GM23338 (cell line): ENCODE measurements at regions not wholly inside any gene's neighbourhood (a gene's known extent, or its start where the extent isn't known, plus 50 kb on each side); places are given as distances from the start of the nearest gene placed in this dataset.

Experiments used
- ATAC-seq: fragments of 200-7000 bp; cut with Tn5 transposase; 3 replicates; pipeline ENCODE4 v1.9.1; 2020
- DNase-seq: peaks from one replicate; pipeline ENCODE4 v3.0.0-alpha.2; 2015; ENCODE audit warnings: low spot score
- H2AFZ ChIP-seq: fragments of 200-600 bp; sonication (generic); 2 replicates; pipeline ENCODE4 v1.8.0; 2016; ENCODE audit warnings: antibody characterized with exemption, mild to moderate bottlenecking, moderate library complexity
- H3F3A ChIP-seq: fragments of 200-600 bp; sonication (generic); replicated peaks from 2 replicates; pipeline ENCODE4 v1.8.0; 2017; ENCODE audit warnings: antibody characterized with exemption, mixed run types, low read depth
- H3K27ac ChIP-seq: fragments of 200-600 bp; sonication (generic); 2 replicates; pipeline ENCODE4 v1.6.1; 2016; ENCODE audit warnings: low read depth
- H3K27me3 ChIP-seq: fragments of 200-600 bp; sonication (generic); 2 replicates; pipeline ENCODE4 v1.8.0; 2016; ENCODE audit warnings: mild to moderate bottlenecking, mixed run types, moderate library complexity; ENCODE audit not compliant: insufficient read depth
- H3K36me3 ChIP-seq: fragments of 200-600 bp; sonication (generic); 2 replicates; pipeline ENCODE4 v1.8.0; 2016; ENCODE audit warnings: mild to moderate bottlenecking; ENCODE audit not compliant: insufficient read depth
- H3K4me1 ChIP-seq: fragments of 200-600 bp; sonication (generic); 2 replicates; pipeline ENCODE4 v1.8.0; 2016; ENCODE audit warnings: mild to moderate bottlenecking, moderate library complexity; ENCODE audit not compliant: insufficient read depth
- H3K4me2 ChIP-seq: fragments of 200-600 bp; sonication (generic); 2 replicates; pipeline ENCODE4 v1.7.1; 2017; ENCODE audit warnings: mixed run types
- H3K4me3 ChIP-seq: fragments of 200-600 bp; sonication (generic); 2 replicates; pipeline ENCODE4 v1.6.1; 2016; ENCODE audit warnings: mixed run types
- H3K79me2 ChIP-seq: fragments of 200-600 bp; sonication (generic); replicated peaks from 2 replicates; pipeline ENCODE4 v1.8.0; 2017; ENCODE audit warnings: mild to moderate bottlenecking; ENCODE audit not compliant: insufficient read depth
- H3K9me2 ChIP-seq: fragments of 200-600 bp; sonication (generic); 2 replicates; pipeline ENCODE4 v1.8.0; 2017; ENCODE audit not compliant: insufficient read depth
- H4K20me1 ChIP-seq: fragments of 200-600 bp; sonication (generic); replicated peaks from 2 replicates; pipeline ENCODE4 v1.8.0; 2017; ENCODE audit warnings: mild to moderate bottlenecking; ENCODE audit not compliant: insufficient read depth
- H3K27ac Mint-ChIP-seq: 2 replicates; pipeline ENCODE4 v1.8.0; 2020; ENCODE audit warnings: inconsistent platforms, mild to moderate bottlenecking, moderate library complexity, mixed read lengths
- H3K27me3 Mint-ChIP-seq: 3 replicates; pipeline ENCODE4 v1.8.0; 2022; ENCODE audit warnings: low read depth, mild to moderate bottlenecking, moderate library complexity, mixed read lengths, inconsistent platforms; ENCODE audit not compliant: insufficient read depth, poor library complexity
- H3K36me3 Mint-ChIP-seq: 3 replicates; pipeline ENCODE4 v1.8.0; 2021; ENCODE audit warnings: low read depth, mild to moderate bottlenecking, inconsistent platforms, moderate library complexity, mixed read lengths
- H3K4me1 Mint-ChIP-seq: 3 replicates; pipeline ENCODE4 v1.8.0; 2020; ENCODE audit warnings: mild to moderate bottlenecking, inconsistent platforms, mixed read lengths
- H3K4me3 Mint-ChIP-seq: 3 replicates; pipeline ENCODE4 v1.8.0; 2021; ENCODE audit warnings: moderate library complexity, mild to moderate bottlenecking, inconsistent platforms, mixed read lengths
- H3K9me3 Mint-ChIP-seq: 3 replicates; pipeline ENCODE4 v1.8.0; 2020; ENCODE audit warnings: moderate library complexity, mild to moderate bottlenecking, inconsistent platforms, mixed read lengths
- CTCF ChIP-seq, 2 experiments: fragments of 200-600 bp in 1 of 2; sonication (generic) in 1 of 2; conservative IDR thresholded peaks; 2 replicates each; pipeline versions ENCODE4 v1.5.1 to v1.6.1; 2016 to 2017; ENCODE audit warnings: antibody characterized with exemption in 2 of 2, low read depth in 2 of 2, mild to moderate bottlenecking in 2 of 2, moderate library complexity in 1 of 2
- EZH2 ChIP-seq: fragments of 200-600 bp; sonication (generic); IDR thresholded peaks from one replicate; pipeline ENCODE4 v1.8.0; 2017; ENCODE audit warnings: antibody characterized with exemption, mild to moderate bottlenecking, low read depth; ENCODE audit not compliant: unreplicated experiment
- REST ChIP-seq: IDR thresholded peaks from one replicate; pipeline ENCODE4 v1.6.1; 2018; ENCODE audit warnings: antibody characterized with exemption; ENCODE audit not compliant: unreplicated experiment
- ZNF462 ChIP-seq: fragments of 250-450 bp; sonication (Bioruptor Pico); IDR thresholded peaks from 2 replicates; pipeline ENCODE4 v1.5.0; 2020; ENCODE audit warnings: mild to moderate bottlenecking, moderate library complexity

DNA sequence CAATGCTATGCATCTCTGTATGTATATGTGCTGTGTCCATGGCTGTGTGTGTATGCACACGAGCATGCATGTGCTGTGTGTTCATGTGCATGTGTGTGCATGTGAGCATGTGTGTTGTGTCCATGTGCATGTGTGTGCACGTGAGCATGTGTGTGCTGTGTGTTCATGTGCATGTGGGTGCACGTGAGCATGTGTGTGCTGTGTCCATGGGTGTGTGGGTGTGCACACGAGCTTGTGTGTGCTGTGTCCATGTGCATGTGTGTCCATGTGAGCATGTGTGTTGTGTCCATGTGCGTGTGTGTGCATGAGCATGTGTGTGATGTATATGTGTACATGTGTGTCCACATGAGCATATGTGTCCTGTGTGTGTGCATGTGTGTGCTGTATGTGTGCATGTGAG is 414.4 kb upstream of the SALL3 start (continued):
- TF ChIP-seq ZNF462 = no peak

DNA sequence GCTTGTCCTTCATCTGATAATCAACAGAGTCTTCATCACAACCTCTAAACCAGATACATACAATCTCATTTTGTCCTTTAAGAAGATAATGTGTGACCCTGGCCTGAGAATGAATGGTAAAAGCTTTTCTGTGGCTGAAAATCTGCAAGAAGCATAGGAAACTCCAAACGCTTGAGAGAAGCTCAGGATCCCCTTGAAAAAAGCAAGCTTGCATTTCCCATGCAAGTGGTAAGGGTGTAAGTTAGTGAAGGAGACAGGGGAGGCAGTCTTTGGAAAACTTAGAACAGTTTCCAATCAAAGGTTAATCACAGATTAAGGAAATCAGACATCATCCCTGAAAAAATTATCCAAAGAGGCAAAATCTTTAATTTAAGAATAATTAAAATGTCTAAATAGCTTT is 413.6 kb upstream of the SALL3 start:
- Mint-ChIP-seq H3K27me3 (peaks cover 7% of the 10 kb centered on the region), H3K4me3 (no peak overlapping the region), H3K9me3 (peaks cover 93% of the 10 kb centered on the region), H3K4me1 (no peaks in the 10 kb centered on the region), H3K36me3 (peaks cover 30% of the 10 kb centered on the region), H3K27ac (no peak overlapping the region)
- Histone ChIP-seq H3K79me2 (no peaks in the 10 kb centered on the region), H3K27me3 (no peaks in the 10 kb centered on the region), H3K4me1 (no peaks in the 10 kb centered on the region), H3K4me3 (no peak overlapping the region), H3K9me2 (no peaks in the 10 kb centered on the region), H3F3A (no peaks in the 10 kb centered on the region), H3K27ac (no peak overlapping the region), H3K36me3 (peaks cover 4% of the 10 kb centered on the region), H3K4me2 (no peak overlapping the region), H4K20me1 (no peaks in the 10 kb centered on the region), H2AFZ (no peak overlapping the region)
- no peak for DNase-seq
- TF ChIP-seq CTCF (conservative IDR thresholded peaks at IDR 0.05; ENCODE audit: low read depth in 2 of 2) (no peak), REST (no peak), EZH2 (no peak)
- ATAC-seq = no peak
